ENCODE measurements at regions not wholly inside any gene's neighbourhood (a gene's known extent, or its start where the extent isn't known, plus 50 kb on each side); places are given as distances from the start of the nearest gene placed in this dataset.

GRCh38 chr18:78833833-78834232, 145.8 kb upstream of the SALL3 start:
- TF ChIP-seq CTCF (IDR thresholded peaks at IDR 0.05 in 8 of 11, conservative IDR thresholded peaks at IDR 0.05 in 3 of 11) (no peak), POLR2A (IDR thresholded peaks at IDR 0.05) (no peak)

Measured in spleen (tissue), 7 donors.